GM21717 (cell line): ENCODE measurements at regions not wholly inside any gene's neighbourhood (a gene's known extent, or its start where the extent isn't known, plus 50 kb on each side); places are given as distances from the start of the nearest gene placed in this dataset.

ENCODE experiments used
- ATAC-seq: cut with Tn5 transposase; IDR thresholded peaks from one replicate; pipeline ENCODE4 v1.9.1; 2021; ENCODE audit warnings: mild to moderate bottlenecking, moderate library complexity; ENCODE audit not compliant: unreplicated experiment

DNA sequence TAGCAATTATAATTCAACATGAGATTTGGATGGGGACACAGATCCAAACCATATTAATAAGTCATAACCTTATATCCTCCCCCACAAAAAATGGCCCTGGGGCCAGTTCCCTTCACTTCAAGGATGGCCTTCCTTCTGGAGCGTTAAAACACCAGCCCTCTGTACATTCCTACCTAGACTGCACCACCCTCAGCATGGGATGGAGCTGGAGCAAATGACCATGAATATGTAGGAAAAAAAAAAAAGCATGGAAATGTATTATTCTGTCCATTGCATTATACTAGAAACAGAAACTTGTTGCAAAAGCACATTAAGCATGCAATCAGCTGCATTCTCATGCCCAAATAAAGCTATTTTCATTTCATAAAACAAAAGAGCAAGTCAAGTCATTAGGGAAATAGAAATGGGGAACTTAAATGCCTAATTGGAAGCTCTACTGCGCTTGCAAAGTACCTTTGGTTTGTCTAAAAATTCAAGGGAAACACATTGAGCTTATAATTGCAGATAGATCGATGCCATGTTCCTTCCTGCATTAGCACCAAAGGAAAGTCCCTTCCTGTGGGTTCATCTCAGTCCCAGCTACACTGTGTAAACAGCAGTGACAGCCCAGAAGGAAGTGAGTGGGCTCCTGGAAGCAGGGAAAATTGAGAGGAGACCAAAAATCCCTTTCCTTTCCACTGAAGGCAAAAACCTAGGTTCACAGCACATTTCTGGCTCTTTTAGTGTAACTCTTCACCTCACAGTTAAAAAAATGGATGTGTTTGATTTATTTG is 252.0 kb upstream of the KLHL29 start:
- no peak for ATAC-seq

DNA sequence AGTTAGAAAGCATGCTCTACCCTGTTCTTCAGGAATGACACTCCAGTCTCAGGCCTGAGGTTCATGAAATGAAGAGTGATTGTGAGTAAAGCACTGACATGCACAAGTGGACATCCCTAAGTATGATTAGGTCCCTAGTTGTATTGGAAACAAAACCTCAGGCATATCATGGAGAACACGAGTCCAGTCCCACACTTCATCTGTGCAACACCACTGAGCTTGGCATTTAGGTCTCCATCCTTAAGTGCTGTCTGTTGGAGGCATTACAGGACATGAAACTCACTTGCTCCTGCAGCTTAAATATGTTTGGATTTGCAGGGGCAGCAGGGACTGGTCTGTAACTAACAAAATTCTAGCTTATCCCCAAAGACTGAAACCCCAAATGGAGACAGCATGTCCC is 250.3 kb upstream of the KLHL29 start:
- no peak for ATAC-seq

DNA sequence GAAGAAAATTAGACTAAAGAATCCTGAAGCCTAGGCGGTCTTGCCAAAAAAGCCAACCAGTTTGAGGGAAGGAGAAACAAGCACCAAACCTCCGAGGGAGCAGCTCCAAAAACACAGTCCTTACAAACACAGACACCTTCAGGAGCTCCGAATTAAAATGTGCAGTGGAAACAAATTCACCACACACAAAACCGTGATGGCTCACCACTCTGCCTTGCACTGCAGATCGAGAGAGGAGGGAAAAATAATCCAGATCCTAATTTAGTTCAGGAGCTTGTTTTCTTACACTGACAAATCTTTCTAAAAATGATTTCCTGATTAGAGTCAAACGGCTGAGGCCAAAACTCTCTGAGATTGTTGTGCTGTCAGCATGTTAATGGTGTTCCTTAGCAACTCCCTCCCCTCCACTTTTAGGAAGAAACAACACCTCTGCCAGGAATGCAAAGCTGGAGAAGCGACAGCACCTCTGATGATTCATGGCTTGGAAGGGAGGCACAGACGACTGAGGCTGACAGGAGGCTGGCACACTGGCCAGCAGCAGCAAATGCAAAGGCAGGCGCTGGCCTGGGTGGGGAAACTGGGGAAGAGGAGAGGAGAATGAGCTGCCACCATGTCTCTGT is 249.4 kb upstream of the KLHL29 start:
- no peak for ATAC-seq

DNA sequence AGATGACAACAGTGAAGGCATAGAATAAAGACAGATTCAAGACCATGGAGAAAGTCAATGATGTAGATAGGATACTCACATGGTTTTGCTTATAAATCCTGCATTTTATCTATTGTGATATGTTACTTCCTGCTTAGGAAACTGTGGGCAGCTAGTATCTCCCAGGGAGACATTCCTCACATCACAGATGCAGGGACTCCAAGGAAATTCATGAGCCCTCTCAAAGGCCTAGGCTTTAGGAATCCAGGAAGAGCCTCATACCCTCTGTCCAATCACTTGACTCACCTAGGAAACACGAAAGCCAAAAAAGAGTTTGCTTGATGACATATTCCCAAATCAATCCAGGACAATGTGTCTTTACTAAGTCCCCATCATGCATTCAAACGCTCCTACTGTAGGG is 247.8 kb upstream of the KLHL29 start:
- no peak for ATAC-seq

DNA sequence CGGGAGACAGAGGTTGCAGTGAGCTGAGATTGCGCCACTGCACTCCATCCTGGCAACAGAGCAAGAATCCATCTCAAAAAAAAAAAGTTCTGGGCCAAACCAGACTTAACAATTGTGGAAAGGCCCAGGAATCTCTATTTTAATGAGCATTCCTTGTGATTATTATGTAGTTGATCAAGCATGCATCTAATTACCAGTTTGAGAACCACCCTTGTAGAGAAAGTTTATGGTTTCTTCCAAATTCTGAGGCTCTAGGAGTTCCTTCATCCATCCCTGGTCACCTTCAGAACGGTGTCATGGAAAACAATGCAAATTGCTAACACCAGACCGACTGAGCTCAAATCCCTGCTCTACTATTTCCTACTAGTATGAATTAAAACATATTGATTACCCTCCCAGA is 246.3 kb upstream of the KLHL29 start:
- ATAC-seq, result no peak

DNA sequence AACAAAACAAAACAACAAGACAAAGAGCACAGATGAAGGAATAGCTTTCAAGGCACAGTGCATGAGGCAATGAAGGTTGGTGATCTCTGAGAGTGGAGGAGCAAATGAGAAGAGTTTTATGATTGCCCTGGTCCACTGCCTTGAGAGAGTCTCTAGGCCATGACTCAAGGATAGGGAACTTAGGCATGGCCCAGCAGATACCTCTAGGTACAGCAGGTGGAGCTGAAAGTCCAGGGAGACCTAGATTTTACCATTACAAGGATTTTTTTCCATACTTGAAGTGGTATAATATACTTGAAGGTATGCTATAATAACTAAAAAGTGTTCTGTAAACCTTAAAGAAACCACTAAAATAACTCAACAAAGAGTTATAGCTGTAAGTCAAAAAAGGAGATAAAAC is 239.5 kb upstream of the KLHL29 start:
- ATAC-seq, result no peak

DNA sequence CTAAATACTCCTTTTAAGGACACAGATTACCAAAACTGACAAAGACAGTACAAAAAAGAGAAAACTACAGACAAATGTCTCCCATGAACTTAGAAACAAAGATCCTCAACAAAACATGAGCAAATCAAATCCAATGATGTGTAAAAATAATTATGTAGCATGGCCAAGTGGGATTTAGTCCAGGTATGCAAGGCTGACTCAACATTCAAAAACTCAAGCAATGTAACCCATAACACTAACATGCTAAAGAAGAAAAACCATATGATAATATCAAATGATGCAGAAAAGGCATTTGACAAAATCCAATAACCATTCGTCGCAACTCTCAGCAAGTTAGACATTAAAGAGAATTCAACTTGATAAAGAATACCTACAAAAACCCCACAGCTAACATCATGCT is 239.0 kb upstream of the KLHL29 start:
- no peak for ATAC-seq

DNA sequence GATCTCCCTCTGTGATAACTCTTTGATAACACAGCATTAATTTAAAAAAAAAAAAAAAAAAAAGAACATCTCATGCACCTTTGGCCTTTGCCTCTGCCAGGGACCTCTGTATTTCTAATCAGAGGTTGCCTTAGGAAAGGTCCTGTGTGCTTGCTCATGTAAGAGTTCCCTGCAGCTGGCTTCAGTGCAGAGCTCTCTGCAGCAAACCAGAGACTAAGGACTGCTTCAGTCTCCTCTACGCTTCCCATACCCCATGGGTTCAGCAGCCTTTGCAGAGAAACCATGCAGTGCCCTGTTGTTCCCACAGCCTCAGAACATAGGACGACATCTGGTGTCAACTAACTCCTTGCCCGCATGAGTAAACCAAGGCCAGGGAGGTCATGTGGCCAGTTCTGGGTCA is 236.6 kb upstream of the KLHL29 start:
- ATAC-seq, result no peak

DNA sequence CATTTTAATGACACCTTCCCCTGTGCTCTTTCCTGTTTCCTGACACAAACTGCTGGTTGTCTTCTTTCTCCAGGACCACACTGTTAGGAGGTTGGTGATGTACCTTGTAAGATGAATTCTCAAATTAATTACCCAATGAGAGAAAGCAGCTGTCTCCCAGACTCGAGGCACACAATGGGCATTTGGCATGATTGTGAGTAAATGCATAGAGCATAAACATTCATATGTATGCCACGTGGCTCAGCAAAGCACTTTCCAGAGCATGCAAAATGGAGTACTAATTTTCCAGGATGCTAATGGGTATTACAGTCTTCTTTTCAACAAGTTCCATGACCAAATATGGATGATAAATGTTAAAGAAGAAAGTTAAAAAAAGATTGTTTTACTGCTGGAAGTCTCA is 235.2 kb upstream of the KLHL29 start:
- no peak for ATAC-seq

DNA sequence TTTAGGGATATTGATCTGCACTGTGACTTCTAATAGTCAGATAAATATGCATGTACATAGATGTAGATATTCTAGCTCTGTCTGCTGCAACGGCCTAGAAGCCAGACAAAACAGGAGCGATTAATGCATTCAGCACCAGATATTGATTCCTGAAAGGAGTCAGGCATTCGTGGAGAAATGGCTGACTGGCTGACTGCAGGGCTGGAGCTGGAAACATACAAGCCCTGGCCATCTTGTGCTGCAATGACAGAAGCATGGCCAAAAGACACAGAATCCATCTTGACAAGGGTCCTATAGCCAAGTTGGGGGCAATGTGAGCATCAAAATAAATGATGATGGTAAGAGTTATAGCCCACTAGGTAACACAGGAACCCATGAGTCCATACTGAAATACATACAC is 231.5 kb upstream of the KLHL29 start:
- ATAC-seq, result no peak

DNA sequence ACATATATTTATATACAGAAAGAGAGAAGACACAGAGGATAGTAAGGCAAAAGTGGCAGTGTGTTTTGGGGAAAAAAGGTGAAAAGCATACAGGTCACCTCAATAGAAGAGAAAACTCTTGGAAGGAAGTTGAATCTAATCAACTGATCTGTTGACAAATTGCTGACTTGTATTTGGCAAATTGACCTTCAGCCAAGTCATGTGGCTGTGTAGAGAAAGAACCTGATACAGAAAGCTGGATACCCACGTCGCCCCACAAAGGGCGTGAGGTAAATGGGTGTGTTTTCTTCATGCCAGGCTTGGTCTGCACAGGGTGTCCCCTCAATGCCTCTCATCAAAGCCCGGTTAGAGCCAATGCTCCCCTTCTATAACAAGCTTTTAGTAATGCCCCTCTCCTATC is 230.0 kb upstream of the KLHL29 start:
- no peak for ATAC-seq

DNA sequence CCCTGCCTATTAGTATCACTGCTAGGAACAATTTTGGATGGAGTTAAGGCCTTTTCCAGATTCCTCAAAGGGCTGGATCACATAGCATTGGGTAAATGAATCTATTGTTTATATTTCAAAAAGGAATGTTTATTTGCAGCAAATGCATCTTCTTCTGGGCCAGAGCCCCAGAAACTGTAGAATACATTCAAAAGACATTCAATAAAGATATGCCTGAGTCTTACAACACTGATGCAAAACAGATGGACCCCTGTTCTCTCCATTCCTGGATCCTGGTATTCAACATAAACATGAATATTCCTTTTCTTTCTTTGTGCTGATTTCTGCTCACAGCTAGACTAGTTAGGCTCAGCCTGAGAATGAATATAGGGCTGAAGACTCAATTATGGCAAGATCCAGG is 227.2 kb upstream of the KLHL29 start:
- ATAC-seq, result no peak

DNA sequence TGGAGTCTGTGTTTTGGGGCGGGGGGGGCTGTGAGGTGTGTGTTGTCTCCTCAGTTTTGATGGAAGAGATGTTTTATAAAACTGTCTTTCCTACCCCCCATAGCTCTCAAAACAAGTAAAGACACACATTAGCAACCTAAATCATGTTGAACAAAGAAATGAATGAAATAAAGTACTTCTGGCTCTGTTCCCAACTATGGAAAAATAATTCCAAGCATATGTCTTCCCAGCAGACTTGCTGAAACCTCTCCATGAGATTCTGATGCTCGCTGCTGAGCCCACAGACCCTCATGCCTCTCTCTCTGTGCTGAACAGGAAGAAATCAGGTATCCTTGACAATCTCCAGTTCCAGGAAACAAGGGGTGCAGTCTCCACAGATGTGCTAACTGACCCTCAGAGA is 226.7 kb upstream of the KLHL29 start:
- ATAC-seq, result no peak

DNA sequence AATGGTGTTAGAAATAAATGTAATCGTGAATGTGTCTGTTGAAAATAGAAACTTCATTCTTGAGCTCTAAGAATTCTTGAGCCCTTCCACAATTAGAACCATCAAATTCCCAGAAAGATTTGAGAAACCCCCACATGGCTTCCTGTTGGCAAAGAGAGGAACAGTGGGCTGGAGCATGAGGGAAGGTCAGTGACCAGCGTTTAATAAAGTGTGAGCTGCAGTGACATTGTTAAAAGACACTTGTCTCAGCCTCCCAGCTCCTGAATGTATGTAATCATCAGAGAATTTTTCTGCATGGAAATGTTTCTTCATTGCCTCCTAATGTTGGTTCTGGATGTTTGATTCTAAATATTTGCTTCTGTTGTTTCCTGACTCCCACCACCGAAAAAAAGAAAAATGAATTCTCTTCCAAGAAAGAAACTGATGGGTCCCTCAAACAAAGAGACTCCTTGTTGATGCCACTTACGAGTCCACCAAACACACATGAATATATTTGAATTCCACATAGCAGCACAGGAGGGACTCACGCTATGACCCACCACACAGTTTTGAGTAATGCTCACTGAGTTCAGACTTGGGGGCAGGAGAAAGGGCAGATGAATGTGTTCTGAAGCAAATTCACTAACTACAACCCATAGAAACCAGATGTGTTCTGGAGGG is 225.1 kb upstream of the KLHL29 start:
- no peak for ATAC-seq

DNA sequence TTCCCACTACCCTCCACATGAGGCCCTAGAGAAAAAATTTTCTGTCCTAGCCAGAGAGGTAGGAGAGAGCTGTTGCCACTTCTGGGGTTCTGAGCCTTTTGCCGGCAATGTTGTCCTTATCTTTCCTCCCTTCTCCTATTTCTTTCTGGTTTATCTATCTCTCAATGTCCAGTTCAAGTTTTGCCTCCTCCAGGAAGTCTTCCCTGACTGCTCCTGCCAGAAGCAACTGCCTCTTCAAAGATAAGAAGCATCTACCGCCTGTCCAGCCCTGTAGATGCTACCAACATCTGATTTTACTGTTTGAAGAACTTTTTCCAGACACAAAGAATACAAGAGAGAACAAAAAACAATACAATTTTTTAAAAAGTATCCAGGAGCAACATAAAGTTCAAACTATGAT is 220.8 kb upstream of the KLHL29 start:
- no peak for ATAC-seq

DNA sequence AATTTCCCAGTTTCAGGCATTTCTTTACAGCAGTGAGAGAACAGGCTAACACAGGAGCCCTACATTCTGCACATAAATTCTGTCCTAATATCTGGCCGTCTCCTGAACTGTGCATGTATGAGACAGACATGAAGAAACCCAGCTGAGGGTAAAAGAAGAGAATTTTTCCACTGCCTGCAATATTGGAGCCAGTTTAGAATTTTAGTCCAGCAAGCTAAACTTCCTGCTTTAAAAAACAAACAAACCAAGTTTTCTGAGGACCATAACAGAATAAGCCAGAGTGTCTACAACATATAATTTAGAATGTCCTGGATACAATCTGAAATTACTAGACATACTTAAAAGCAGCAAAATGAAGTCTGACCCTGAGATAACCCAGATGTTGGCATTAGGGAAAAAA is 215.1 kb upstream of the KLHL29 start:
- ATAC-seq, result no peak

DNA sequence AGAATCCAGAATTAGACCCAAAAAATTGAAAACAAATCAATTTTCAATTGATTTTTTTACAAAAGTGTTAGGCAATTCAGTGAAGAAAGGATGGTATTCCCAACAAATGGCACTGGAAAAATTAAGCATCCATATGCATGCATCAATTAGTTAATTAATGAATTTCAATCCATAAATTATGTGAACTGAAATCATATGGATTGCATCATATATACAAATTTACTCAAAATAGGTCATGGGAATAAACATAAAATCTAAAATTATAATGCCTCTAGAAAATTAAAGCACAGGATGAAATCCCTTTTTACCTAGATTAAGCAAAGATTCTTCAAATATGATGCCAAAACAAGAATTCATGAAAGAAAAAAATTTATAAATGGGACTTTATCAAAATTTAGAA is 213.9 kb upstream of the KLHL29 start:
- ATAC-seq, result no peak

DNA sequence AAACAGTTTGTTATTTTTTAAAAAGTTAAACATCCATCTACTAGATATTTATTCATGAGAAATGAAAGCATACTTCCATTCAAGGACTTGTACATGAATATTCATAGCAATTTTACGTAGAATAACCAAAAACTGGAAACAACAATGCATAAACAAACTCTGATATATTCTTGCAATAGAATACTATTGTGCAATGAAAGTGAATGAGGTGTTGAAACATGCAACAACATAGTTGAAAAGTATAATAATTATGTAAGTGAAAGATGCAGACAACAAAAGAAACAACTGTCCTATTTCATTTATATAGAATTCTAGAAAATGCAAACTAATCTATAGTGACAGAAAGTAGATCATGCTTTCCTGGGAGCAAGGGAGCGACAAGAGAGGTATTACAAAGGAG is 206.6 kb upstream of the KLHL29 start:
- no peak for ATAC-seq

DNA sequence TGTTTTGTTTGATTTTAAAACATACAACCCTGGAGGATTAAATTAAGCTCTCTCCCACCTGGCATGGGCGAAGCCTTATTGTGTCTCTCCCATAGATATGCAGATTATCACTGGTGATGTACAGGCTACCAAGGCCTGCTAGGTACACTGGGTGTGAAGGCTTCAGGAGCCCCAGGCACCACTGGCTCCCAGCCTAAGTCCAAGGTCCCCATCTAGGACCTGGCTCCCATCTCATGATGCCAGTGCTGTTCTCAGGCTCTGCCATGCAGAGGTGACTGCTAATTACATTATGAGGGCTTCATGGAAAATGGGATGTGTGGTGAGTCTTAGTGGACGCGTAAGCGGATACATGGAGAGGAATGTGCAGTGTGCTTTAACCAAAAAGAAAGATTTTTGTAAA is 201.2 kb upstream of the KLHL29 start:
- ATAC-seq, result no peak

DNA sequence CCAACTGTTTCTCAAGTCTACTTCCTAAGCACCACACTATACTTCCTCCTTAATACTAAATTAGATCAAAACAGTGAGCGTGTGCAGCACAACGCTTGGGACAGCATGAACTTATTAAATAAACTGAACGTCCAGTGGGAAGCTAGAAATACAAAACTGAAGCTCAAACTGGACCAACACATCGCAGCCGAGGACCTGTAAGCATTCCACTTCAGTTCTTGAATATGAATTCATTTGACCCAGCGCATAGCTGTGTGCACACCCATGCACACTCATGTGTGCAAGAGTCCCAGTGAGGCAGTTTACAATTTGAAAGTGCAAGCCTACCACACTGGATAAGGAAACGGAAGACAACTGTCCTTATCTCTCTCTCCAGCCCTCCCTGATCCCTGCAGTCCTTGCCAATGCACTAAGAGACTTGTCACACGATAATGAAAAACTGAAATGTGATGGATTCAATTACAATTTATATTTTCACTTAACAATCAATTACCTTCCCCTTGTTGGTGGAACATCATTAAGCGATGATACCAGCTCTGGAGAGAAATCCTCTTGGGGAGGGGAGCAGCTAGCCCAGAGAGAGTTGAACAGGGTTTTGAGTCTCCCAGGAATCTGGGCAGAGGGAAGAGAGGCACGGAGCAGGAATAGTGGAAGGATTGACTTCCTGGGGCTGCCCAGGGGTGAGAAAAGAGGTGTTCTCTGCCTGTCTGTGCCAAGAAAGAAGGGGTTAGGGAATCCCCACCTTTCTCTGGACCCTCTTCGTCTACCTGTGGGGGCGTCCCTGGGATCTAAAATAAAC is 186.5 kb upstream of the KLHL29 start:
- no peak for ATAC-seq

DNA sequence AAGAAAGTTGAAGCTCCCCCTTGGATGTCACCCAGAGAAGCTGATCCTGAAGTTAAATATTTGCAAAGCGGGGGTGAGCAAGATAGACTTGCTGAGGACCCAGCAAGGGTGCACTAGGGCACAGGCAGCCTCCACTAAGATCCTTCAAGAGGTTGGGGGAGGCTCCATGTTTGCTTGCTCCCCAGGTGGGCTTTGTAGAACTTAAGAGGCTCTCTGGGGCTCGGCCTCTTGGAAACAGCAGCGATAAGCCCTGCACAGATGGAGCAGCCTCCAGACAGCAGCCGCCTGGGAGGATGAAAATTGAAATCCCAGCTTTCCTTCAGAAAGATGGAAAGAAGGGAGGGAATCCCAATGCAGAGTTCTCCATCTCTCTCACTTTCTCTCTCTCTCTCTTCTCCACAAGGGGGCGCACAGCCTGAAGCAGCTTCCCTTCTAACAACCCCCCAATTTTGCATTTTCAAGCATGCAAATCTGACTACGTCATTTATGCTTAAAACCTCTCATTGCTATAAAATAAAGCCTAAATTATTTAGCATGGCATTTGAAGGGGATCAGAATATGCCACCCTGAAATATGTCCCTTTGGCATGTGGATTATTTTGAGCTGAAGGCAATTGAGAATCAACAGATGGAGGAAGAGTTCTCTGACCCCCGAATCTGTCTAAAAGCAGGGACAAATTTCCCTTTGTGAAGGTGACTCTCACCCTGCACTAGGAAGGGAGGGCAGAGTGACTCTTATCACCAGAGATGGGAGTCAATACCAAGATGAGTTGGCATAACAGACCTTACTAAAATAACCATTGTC is 185.7 kb upstream of the KLHL29 start:
- ATAC-seq, result no peak
